Spinal cord (tissue), 9 donors: ENCODE measurements at regions not wholly inside any gene's neighbourhood (a gene's known extent, or its start where the extent isn't known, plus 50 kb on each side); places are given as distances from the start of the nearest gene placed in this dataset.

Experiments used
- DNase-seq, 6 donors: peaks; one replicate each; pipeline versions ENCODE4 v3.0.0 to v3.0.0-alpha.2; 2013 to 2015; ENCODE audit warnings: low spot score in 6 of 6, low read depth in 4 of 6
- H3K27ac ChIP-seq: one replicate; pipeline ENCODE4 v1.5.1; 2013; ENCODE audit warnings: low read depth, low read length, control low read depth
- H3K27me3 ChIP-seq: one replicate; pipeline ENCODE4 v1.6.1; 2013; ENCODE audit warnings: low read length; ENCODE audit not compliant: control insufficient read depth, insufficient read depth
- H3K36me3 ChIP-seq: one replicate; pipeline ENCODE4 v1.6.1; 2013; ENCODE audit warnings: low read length; ENCODE audit not compliant: control insufficient read depth, insufficient read depth
- H3K4me1 ChIP-seq: one replicate; pipeline ENCODE4 v1.6.1; 2013; ENCODE audit warnings: low read length; ENCODE audit not compliant: control insufficient read depth, insufficient read depth
- H3K4me3 ChIP-seq: one replicate; pipeline ENCODE4 v1.5.1; 2013; ENCODE audit warnings: low read depth, low read length, control low read depth
- H3K9me3 ChIP-seq: one replicate; pipeline ENCODE4 v1.6.1; 2013; ENCODE audit warnings: low read length; ENCODE audit not compliant: control insufficient read depth, insufficient read depth
- WGBS: methylation state at CpG from one replicate; pipeline ENCODE4 v1.1.5; 2013; ENCODE audit warnings: missing lambda C conversion rate; ENCODE audit not compliant: insufficient coverage; 5-methylcytosine and 5-hydroxymethylcytosine counted together
- donor health status: healthy.

DNA sequence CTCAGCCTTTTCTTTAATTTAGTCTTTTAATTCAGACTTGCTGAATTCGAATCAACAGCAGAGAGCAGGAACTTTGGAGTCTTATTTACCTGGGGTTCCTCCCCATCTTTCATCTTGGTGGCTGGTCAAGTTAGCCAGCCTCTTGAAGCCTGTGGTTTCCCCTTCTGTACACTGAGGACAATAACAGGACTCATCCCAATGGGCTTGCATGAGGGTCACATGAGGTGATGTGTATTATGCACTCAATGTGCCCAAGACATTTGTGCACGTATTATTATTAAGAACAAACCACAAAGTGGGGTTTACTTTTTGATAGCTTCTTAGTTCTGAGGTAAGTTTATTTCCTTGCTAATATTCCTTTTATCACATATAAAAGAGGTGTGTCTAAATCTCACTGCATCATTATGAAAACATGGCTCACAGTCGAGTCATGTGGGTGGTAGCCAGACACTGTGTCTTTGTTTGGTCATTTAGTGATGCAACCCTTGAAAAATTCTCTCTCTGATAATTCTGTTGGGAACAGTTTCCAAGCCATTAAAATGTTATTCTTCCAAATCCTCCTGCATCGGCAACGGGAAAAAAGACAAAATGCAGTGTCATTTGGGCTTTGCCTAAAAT lies 86.5 kb upstream of the GRB10 start:
- H3K36me3 ChIP-seq, result no peaks in the 10 kb centered on the region
- no peaks in the 10 kb centered on the region for H3K4me1 ChIP-seq
- no peaks in the 10 kb centered on the region for H3K9me3 ChIP-seq
- no peak overlapping the region for H3K27ac ChIP-seq
- H3K4me3 ChIP-seq, result no peak overlapping the region
- DNase-seq, result peak in 2 of 6 donors; percentile 4 to 43
- WGBS, result 80% methylated on average over 1 of the region's 5 CpGs
- no peaks in the 10 kb centered on the region for H3K27me3 ChIP-seq

DNA sequence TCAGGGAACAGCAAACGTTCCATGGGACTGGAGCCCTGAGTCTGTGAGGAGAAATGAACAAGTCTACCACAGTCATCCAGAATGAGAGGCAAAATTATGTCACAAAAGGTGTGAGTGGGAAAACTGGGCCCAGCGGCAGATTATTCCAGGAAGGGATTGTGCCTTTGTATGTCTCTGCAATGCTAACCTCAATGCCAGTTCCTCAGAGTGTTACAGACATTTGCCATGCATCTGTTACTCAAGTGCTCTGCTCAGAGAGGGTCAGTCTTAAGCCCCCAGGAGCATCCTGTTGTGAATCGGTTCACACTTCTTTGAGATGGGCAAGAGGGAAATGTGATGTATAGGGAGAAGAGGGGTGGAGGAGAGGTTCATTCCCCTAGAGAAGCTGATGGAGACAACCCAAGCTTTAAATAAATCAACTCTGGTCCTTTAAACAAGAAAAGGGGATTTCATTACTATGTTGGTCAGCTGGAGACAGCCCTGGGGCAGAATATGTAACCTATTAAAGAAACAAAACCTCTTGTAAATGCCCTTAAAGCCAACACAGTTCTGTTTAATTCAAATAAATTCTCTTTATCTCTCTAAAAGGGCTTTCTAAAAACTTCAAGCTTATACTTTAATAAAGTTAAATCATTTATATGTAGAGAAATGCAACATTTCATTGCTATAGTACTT lies 85.9 kb upstream of the GRB10 start:
- H3K36me3 ChIP-seq, result no peaks in the 10 kb centered on the region
- WGBS, result 67% methylated on average over 2 of the region's 3 CpGs
- no peaks in the 10 kb centered on the region for H3K9me3 ChIP-seq
- no peak overlapping the region for H3K4me3 ChIP-seq
- no peaks in the 10 kb centered on the region for H3K4me1 ChIP-seq
- no peak overlapping the region for H3K27ac ChIP-seq
- DNase-seq, result no peak
- H3K27me3 ChIP-seq, result no peaks in the 10 kb centered on the region

GRCh38 chr7:50867034-50867356 lies 84.3 kb upstream of the GRB10 start:
- Histone ChIP-seq H3K9me3 (no peaks in the 10 kb centered on the region), H3K4me3 (no peak overlapping the region), H3K36me3 (no peaks in the 10 kb centered on the region), H3K4me1 (no peaks in the 10 kb centered on the region), H3K27me3 (no peaks in the 10 kb centered on the region), H3K27ac (no peak overlapping the region)
- DNase-seq, result no peak
- WGBS, result 20% methylated on average over 1 of the region's 4 CpGs

DNA sequence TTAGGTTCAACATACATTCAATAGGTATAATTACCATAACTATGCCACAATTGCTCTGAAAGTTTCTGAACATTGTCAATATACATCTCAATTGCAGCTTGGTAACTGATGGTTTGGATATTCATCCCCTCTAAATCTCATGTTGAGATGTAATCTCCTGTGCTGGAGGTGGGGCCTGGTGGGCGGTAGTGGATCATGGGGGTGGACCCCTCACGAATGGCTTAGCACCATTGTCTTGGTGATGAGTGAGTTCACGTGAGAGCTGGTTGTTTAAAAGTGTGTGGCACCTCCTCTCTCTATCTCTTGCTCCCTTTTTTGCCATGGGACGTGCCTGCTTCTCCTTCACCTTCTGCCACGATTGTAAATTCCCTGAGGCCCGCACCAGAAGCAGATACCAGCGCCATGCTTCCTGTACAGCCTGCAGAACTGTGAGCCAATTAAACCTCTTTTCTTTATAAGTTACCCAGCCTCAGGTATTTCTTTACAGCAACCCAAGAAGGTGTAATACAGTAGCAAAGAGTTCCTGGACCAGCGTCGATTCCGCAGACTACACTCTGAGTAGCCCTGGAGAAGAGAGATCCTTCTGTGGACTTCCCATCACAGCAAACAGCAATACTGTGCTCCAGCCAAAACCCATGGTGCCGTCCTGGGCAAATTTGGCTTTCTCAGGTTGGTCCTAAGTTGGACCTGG lies 83.8 kb upstream of the GRB10 start:
- DNase-seq, result no peak
- no peak overlapping the region for H3K27ac ChIP-seq
- no peaks in the 10 kb centered on the region for H3K9me3 ChIP-seq
- H3K4me3 ChIP-seq, result no peak overlapping the region
- no peaks in the 10 kb centered on the region for H3K36me3 ChIP-seq
- WGBS, result 82% methylated on average over 5 of the region's 11 CpGs
- H3K27me3 ChIP-seq, result no peaks in the 10 kb centered on the region
- no peaks in the 10 kb centered on the region for H3K4me1 ChIP-seq

DNA sequence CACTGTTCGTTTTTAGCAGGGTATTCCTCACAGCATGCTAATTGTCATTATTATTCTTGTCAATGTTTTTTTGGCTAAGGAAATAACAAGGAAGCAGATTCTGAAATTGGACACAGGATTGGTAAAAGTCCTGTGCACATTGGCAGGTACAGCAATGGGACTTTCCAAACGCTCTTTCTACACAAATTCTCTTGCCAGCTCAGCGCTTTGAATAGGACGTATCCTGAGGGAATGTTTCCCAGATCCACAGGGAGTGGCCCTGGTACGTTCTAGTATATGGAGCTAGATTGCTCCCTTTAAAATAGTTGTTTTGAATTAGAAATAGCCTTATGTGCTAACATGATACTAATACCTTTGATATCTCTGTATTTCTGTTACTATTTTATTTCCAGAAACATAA lies 82.8 kb upstream of the GRB10 start:
- Histone ChIP-seq H3K36me3 (no peaks in the 10 kb centered on the region), H3K4me1 (no peaks in the 10 kb centered on the region), H3K27ac (no peak overlapping the region), H3K9me3 (no peaks in the 10 kb centered on the region), H3K4me3 (no peak overlapping the region), H3K27me3 (no peaks in the 10 kb centered on the region)
- DNase-seq, result peak in 1 of 6 donors; percentile 53
- 87% methylated on average over 3 of the region's 5 CpGs for WGBS

DNA sequence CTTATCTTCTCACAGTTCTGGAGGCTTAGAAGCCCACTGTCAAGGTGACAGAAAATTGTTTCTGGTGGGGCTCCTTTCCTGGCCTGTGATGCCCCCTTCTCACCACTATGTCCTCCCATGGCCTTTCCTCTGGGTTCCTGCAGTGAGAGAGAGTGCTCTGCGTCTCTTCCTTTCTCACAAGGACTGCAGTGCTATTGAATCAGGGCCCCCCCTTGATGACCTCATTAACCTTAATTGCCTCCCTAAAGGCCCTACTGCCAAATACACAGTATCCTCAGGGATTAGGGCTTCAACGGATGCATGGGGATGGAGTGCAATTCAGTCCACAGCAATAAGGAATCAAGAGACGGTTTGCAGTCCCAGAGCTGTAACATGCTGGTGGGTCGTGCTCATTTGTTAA lies 82.0 kb upstream of the GRB10 start:
- no peaks in the 10 kb centered on the region for H3K9me3 ChIP-seq
- H3K27ac ChIP-seq, result no peak overlapping the region
- no peak overlapping the region for H3K4me3 ChIP-seq
- H3K27me3 ChIP-seq, result no peaks in the 10 kb centered on the region
- H3K4me1 ChIP-seq, result no peaks in the 10 kb centered on the region
- WGBS, result 40% methylated on average over 1 of the region's 4 CpGs
- DNase-seq, result no peak
- no peaks in the 10 kb centered on the region for H3K36me3 ChIP-seq

- no peak for DNase-seq
- Histone ChIP-seq H3K27ac (no peak overlapping the region), H3K27me3 (no peaks in the 10 kb centered on the region), H3K4me1 (no peaks in the 10 kb centered on the region), H3K9me3 (no peaks in the 10 kb centered on the region), H3K36me3 (no peaks in the 10 kb centered on the region), H3K4me3 (no peak overlapping the region)
- WGBS, result 93% methylated on average over 3 of the region's 3 CpGs
Observed at GRCh38 chr7:50863053-50863452, 80.4 kb upstream of the GRB10 start.

GRCh38 chr7:50862302-50862701 lies 79.6 kb upstream of the GRB10 start:
- Histone ChIP-seq H3K36me3 (no peaks in the 10 kb centered on the region), H3K4me1 (no peaks in the 10 kb centered on the region), H3K4me3 (no peak overlapping the region), H3K9me3 (no peaks in the 10 kb centered on the region), H3K27ac (no peak overlapping the region), H3K27me3 (no peaks in the 10 kb centered on the region)
- no peak for DNase-seq
- no CpG with 5 or more reads among the region's 1 CpG for WGBS

GRCh38 chr7:50860598-50860997 lies 77.9 kb upstream of the GRB10 start:
- no peaks in the 10 kb centered on the region for H3K36me3 ChIP-seq
- no peak overlapping the region for H3K27ac ChIP-seq
- H3K9me3 ChIP-seq, result no peaks in the 10 kb centered on the region
- no peak overlapping the region for H3K4me3 ChIP-seq
- no peak for DNase-seq
- no peaks in the 10 kb centered on the region for H3K27me3 ChIP-seq
- no CpG with 5 or more reads among the region's 2 CpGs for WGBS
- no peaks in the 10 kb centered on the region for H3K4me1 ChIP-seq

DNA sequence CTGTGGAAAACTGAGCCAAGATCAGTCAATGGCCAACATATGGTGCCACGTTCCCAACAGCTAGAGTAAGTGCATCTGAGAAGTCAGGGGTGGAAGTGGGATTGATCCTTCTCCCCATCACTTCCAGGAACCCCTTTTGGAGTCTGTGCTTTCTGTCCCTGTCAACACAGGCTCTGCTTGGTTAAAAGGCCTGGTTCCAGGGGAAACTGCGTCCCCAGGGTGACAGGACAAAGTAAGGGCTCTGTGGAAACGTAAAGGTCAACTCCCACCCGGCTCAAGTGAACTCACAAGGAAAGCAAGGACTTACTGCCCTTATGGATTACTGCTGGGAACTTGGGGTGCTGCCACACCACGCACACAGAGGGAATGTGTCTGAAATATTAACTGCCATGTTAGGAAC lies 77.5 kb upstream of the GRB10 start:
- Histone ChIP-seq H3K4me3 (no peak overlapping the region), H3K4me1 (no peaks in the 10 kb centered on the region), H3K27me3 (no peaks in the 10 kb centered on the region), H3K36me3 (no peaks in the 10 kb centered on the region), H3K9me3 (no peaks in the 10 kb centered on the region), H3K27ac (no peak overlapping the region)
- DNase-seq, result no peak
- WGBS, result 80% methylated on average over 4 of the region's 5 CpGs
